Tibial nerve (tissue), 4 donors: ENCODE measurements at regions not wholly inside any gene's neighbourhood (a gene's known extent, or its start where the extent isn't known, plus 50 kb on each side); places are given as distances from the start of the nearest gene placed in this dataset.

Experiments used
- EP300 ChIP-seq, 2 donors: sonication (generic); formaldehyde crosslinking; IDR thresholded peaks; one replicate each; pipeline ENCODE4 v1.6.1; 2017; ENCODE audit warnings: antibody characterized with exemption in 2 of 2, mild to moderate bottlenecking in 1 of 2
- TF ChIP-seq, protein P1 (sequence below), 5 experiments: fragments of 200-600 bp in 3 of 5; fragments of 450-650 bp in 2 of 5; sonication (generic) in 3 of 5; IDR thresholded peaks; one replicate each; pipeline ENCODE4 v1.5.1; 2016 to 2019; ENCODE audit warnings: antibody characterized with exemption in 5 of 5, mild to moderate bottlenecking in 3 of 5, moderate library complexity in 2 of 5

DNA sequence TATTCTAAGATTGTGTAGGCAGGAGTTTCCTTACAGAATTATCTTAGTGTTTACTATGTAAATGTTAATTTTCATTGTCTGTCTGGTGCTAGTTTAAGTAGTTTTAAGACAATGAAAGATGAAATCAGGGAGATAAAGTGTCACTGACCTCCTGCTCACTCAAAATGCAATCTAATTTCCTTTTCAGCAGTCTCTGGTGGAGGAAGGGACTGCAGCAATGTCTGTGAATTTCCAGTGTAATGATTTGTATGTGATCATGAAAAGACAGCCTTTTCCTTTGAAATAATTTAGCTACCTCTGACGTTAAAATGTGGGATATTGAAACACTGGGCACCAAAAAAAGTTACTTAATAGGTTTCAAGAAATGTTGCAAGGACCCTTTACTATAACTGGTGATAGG is 779.7 kb upstream of the FLRT2 start:
- TF ChIP-seq EP300 (IDR thresholded peaks at IDR 0.05) = no peak
- TF ChIP-seq, protein P1, sequence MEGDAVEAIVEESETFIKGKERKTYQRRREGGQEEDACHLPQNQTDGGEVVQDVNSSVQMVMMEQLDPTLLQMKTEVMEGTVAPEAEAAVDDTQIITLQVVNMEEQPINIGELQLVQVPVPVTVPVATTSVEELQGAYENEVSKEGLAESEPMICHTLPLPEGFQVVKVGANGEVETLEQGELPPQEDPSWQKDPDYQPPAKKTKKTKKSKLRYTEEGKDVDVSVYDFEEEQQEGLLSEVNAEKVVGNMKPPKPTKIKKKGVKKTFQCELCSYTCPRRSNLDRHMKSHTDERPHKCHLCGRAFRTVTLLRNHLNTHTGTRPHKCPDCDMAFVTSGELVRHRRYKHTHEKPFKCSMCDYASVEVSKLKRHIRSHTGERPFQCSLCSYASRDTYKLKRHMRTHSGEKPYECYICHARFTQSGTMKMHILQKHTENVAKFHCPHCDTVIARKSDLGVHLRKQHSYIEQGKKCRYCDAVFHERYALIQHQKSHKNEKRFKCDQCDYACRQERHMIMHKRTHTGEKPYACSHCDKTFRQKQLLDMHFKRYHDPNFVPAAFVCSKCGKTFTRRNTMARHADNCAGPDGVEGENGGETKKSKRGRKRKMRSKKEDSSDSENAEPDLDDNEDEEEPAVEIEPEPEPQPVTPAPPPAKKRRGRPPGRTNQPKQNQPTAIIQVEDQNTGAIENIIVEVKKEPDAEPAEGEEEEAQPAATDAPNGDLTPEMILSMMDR (IDR thresholded peaks at IDR 0.05) = no peak
